ENCODE measurements at regions not wholly inside any gene's neighbourhood (a gene's known extent, or its start where the extent isn't known, plus 50 kb on each side); places are given as distances from the start of the nearest gene placed in this dataset.

DNA sequence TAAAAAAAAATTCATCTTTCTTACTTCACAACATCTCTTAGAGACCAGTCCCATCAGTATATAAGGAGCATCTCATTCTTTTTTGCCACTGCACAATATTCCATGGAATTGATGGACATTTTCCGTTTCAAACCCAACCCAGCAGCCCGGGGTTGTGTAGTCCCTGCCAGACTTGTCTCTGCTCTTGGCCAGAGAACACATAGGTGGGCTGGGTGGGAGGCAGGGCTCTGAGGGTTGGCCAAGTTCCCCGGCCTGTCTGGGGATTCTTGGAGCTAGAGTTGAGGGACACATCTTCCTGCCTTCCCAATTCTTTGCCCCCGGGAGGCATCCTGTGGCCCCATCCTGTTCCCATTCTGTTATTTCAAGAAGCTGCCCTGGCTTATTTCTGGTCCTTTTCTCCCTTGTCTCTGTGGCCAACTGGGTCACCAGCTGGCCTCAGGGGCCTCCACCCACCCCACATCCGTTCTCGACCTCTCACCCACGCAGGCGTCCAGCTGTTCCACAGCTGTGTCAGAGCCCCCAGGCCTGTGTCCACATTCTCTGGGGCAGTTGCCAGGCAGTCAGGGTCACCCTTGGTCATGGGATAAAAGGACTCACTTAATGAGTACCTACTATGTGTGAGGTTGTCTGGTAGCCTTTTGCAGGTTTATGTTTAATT, 52.0 kb upstream of the CCDC63 start:
- no peak for ATAC-seq
- no peak for TF ChIP-seq POLR2A (IDR thresholded peaks at IDR 0.05)
- TF ChIP-seq, protein P1, sequence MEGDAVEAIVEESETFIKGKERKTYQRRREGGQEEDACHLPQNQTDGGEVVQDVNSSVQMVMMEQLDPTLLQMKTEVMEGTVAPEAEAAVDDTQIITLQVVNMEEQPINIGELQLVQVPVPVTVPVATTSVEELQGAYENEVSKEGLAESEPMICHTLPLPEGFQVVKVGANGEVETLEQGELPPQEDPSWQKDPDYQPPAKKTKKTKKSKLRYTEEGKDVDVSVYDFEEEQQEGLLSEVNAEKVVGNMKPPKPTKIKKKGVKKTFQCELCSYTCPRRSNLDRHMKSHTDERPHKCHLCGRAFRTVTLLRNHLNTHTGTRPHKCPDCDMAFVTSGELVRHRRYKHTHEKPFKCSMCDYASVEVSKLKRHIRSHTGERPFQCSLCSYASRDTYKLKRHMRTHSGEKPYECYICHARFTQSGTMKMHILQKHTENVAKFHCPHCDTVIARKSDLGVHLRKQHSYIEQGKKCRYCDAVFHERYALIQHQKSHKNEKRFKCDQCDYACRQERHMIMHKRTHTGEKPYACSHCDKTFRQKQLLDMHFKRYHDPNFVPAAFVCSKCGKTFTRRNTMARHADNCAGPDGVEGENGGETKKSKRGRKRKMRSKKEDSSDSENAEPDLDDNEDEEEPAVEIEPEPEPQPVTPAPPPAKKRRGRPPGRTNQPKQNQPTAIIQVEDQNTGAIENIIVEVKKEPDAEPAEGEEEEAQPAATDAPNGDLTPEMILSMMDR (IDR thresholded peaks at IDR 0.05 in 4 of 5, conservative IDR thresholded peaks at IDR 0.05 in 1 of 5) = no peak
- no peaks in the 10 kb centered on the region for H3K4me1 ChIP-seq
- in situ Hi-C loops (cut with MboI; ENCODE audit: low sequenced_read_pairs in 4 of 4) (no loop called here), intact Hi-C loops (cut with DNase I; ENCODE audit: low total_unique reads) (no loop called here)
- peak in 1 of 2 donors; percentile 44 for DNase-seq
- peaks cover 0 to 2% (median 0%) of the 10 kb centered on the region in 3 donors for H3K9me3 ChIP-seq
- H3K36me3 ChIP-seq = no peaks in the 10 kb centered on the region
- H3K27ac ChIP-seq = no peak overlapping the region
- H3K27me3 ChIP-seq = no peaks in the 10 kb centered on the region
- H3K4me3 ChIP-seq = no peak overlapping the region

DNA sequence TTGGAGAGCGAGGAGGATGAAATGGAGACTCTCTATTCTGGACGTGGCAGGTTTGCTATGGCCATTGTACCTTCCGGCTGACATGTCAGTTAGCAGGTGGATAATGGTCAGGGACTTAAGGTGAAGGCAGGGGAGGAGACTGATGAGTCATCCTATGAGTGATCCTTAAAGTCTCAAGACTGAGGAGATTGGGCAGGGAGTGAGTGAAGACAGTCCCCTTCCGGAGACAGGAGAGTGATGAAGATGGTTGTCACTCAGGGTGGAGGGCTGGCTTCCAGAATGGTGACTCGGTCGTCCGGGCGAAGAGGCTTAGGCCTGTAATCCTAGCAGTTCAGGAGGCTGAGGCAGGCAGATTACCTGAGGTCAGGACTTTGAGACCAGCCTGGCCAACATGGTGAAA, 49.8 kb upstream of the CCDC63 start:
- no peaks in the 10 kb centered on the region for H3K27me3 ChIP-seq
- H3K4me3 ChIP-seq = no peak overlapping the region
- intact Hi-C loops (cut with DNase I; ENCODE audit: low total_unique reads) (no loop called here), in situ Hi-C loops (cut with MboI; ENCODE audit: low sequenced_read_pairs in 4 of 4) (no loop called here)
- ATAC-seq = no peak
- no peak for DNase-seq
- no peak for TF ChIP-seq POLR2A (IDR thresholded peaks at IDR 0.05)
- TF ChIP-seq, protein P1 (IDR thresholded peaks at IDR 0.05 in 4 of 5, conservative IDR thresholded peaks at IDR 0.05 in 1 of 5) = no peak
- peaks cover 0 to 6% (median 0%) of the 10 kb centered on the region in 3 donors for H3K9me3 ChIP-seq
- no peaks in the 10 kb centered on the region for H3K4me1 ChIP-seq
- H3K27ac ChIP-seq = no peak overlapping the region
- no peaks in the 10 kb centered on the region for H3K36me3 ChIP-seq
